Esophagus muscularis mucosa (tissue), 4 donors: ENCODE measurements at regions not wholly inside any gene's neighbourhood (a gene's known extent, or its start where the extent isn't known, plus 50 kb on each side); places are given as distances from the start of the nearest gene placed in this dataset.

Source experiments
- DNase-seq: peaks from one replicate; pipeline ENCODE4 v3.0.0-alpha.2; 2017; ENCODE audit errors: extremely low spot score
- H3K27ac ChIP-seq, 4 donors: fragments of 200-600 bp; sonication (generic); replicated peaks in 1 of 4; 1 replicate in 3 of 4; 2 replicates in 1 of 4; pipeline ENCODE4 v1.5.1; 2016 to 2019; ENCODE audit warnings: mild to moderate bottlenecking in 1 of 4
- H3K27me3 ChIP-seq, 4 donors: fragments of 200-600 bp; sonication (generic); one replicate each; pipeline versions ENCODE4 v1.5.1 to v1.6.0; 2016 to 2019
- H3K36me3 ChIP-seq, 4 donors: fragments of 200-600 bp; sonication (generic); one replicate each; pipeline ENCODE4 v1.5.1; 2016 to 2019
- H3K4me1 ChIP-seq, 4 donors: fragments of 200-600 bp; sonication (generic); one replicate each; pipeline ENCODE4 v1.5.1; 2016 to 2019
- H3K4me3 ChIP-seq, 4 donors: fragments of 200-600 bp; sonication (generic); 1 replicate in 2 of 4; 2 replicates in 2 of 4; pipeline ENCODE4 v1.5.1; 2016 to 2019; ENCODE audit warnings: mild to moderate bottlenecking in 4 of 4, moderate library complexity in 1 of 4
- H3K9me3 ChIP-seq, 4 donors: fragments of 200-600 bp; sonication (generic); 1 replicate in 3 of 4; 2 replicates in 1 of 4; pipeline ENCODE4 v1.5.1; 2016 to 2019
- CTCF ChIP-seq, 3 experiments: fragments of 200-600 bp in 2 of 3; fragments of 450-650 bp in 1 of 3; sonication (generic) in 2 of 3; IDR thresholded peaks; one replicate each; pipeline ENCODE4 v1.5.1; 2017 to 2019; ENCODE audit warnings: antibody characterized with exemption in 3 of 3, mild to moderate bottlenecking in 2 of 3, moderate library complexity in 1 of 3
- EP300 ChIP-seq: sonication (generic); formaldehyde crosslinking; IDR thresholded peaks from one replicate; pipeline ENCODE4 v1.6.1; 2017; ENCODE audit warnings: antibody characterized with exemption
- POLR2A ChIP-seq: fragments of 450-650 bp; IDR thresholded peaks from one replicate; pipeline ENCODE4 v1.6.1; 2017; ENCODE audit warnings: antibody characterized with exemption, moderate library complexity, mild to moderate bottlenecking, low read depth
- POLR2AphosphoS5 ChIP-seq, 2 donors: sonication (generic); formaldehyde crosslinking; IDR thresholded peaks; one replicate each; pipeline ENCODE4 v1.6.1; 2017; ENCODE audit warnings: antibody characterized with exemption in 2 of 2
- WGBS: methylation state at CpG from one replicate; pipeline ENCODE4 v1.1.5; 2018; 5-methylcytosine and 5-hydroxymethylcytosine counted together
- intact Hi-C: fragments of 100-400 bp; cut with DNase I; formaldehyde crosslinking; loops from one replicate; pipeline ENCODE4 v1.15.1; 2023

GRCh38 chr11:98431463-98432359 is 589.0 kb upstream of the CNTN5 start:
- H3K4me1 ChIP-seq, result no peaks in the 10 kb centered on the region
- no peaks in the 10 kb centered on the region for H3K27me3 ChIP-seq
- H3K4me3 ChIP-seq, result no peak overlapping the region
- intact Hi-C loops, result no loop called here
- TF ChIP-seq CTCF (IDR thresholded peaks at IDR 0.05) (no peak), POLR2A (no peak), EP300 (no peak), POLR2AphosphoS5 (IDR thresholded peaks at IDR 0.05) (no peak)
- H3K27ac ChIP-seq, result no peak overlapping the region
- H3K36me3 ChIP-seq, result no peaks in the 10 kb centered on the region
- 90% methylated on average over 9 of the region's 9 CpGs for WGBS
- no peak for DNase-seq
- H3K9me3 ChIP-seq, result peaks cover 0 to 24% (median 15%) of the 10 kb centered on the region in 4 donors

GRCh38 chr11:98434296-98434695 is 586.5 kb upstream of the CNTN5 start:
- Histone ChIP-seq H3K9me3 (peaks cover 0 to 2% (median 1%) of the 10 kb centered on the region in 4 donors), H3K4me3 (no peak overlapping the region), H3K4me1 (no peaks in the 10 kb centered on the region), H3K27me3 (no peaks in the 10 kb centered on the region), H3K36me3 (no peaks in the 10 kb centered on the region), H3K27ac (no peak overlapping the region)
- intact Hi-C loops, result no loop called here
- TF ChIP-seq POLR2AphosphoS5 (IDR thresholded peaks at IDR 0.05) (no peak), EP300 (no peak), CTCF (IDR thresholded peaks at IDR 0.05) (no peak)
- 80% methylated on average over 1 of the region's 1 CpG for WGBS
- no peak for DNase-seq

- DNase-seq, result no peak
- Histone ChIP-seq H3K4me1 (no peaks in the 10 kb centered on the region), H3K4me3 (no peak overlapping the region), H3K9me3 (no peaks in the 10 kb centered on the region), H3K36me3 (no peaks in the 10 kb centered on the region), H3K27me3 (no peaks in the 10 kb centered on the region), H3K27ac (no peak overlapping the region)
- intact Hi-C loops, result no loop called here
- TF ChIP-seq POLR2AphosphoS5 (IDR thresholded peaks at IDR 0.05) (no peak), EP300 (no peak), CTCF (IDR thresholded peaks at IDR 0.05) (no peak), POLR2A (no peak)
- WGBS, result 94% methylated on average over 8 of the region's 11 CpGs
Measured at GRCh38 chr11:98453378-98453777, 567.4 kb upstream of the CNTN5 start.

GRCh38 chr11:98455500-98456307 is 565.0 kb upstream of the CNTN5 start:
- no peak for TF ChIP-seq POLR2AphosphoS5 (IDR thresholded peaks at IDR 0.05)
- TF ChIP-seq EP300, result no peak
- no peak for TF ChIP-seq CTCF (IDR thresholded peaks at IDR 0.05)
- 82% methylated on average over 14 of the region's 14 CpGs for WGBS
- no peak overlapping the region for H3K4me3 ChIP-seq
- H3K4me1 ChIP-seq, result no peaks in the 10 kb centered on the region
- H3K27ac ChIP-seq, result no peak overlapping the region
- no peaks in the 10 kb centered on the region for H3K27me3 ChIP-seq
- no peak for DNase-seq
- no peaks in the 10 kb centered on the region for H3K9me3 ChIP-seq
- no peaks in the 10 kb centered on the region for H3K36me3 ChIP-seq
- intact Hi-C loops, result no loop called here
